ENCODE measurements at regions not wholly inside any gene's neighbourhood (a gene's known extent, or its start where the extent isn't known, plus 50 kb on each side); places are given as distances from the start of the nearest gene placed in this dataset.

DNA sequence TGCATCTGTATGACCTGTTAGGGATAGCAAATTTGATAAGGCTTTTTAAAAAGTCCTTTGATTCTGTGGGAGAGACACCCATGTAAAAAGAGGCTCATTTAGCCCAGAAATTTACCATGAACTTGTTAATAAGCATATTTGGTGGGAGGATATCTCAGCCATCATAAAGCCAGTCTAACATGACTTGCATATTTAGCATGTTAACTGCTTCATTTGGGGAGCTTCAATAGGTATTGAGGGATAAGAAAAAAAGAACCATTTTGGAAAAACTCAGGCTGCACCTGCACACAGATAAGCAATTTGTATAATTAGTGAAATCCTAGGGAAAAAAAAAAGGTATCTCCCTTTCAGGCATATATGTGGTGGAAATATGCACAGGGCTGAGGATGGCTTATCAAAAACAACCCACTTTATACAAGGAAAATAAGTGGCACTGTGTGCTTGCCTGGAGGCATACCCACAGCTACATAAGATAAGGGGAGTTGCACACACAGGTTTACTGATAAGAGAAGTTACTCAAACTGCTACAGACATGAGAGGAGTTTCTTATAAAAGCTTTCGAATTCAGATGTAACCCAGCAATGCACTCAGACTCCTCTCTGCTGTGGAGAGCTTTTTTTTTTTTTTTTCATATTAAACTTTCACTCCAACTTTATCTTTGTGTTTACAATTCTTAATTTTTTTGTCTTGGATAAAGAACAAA, 372.9 kb upstream of the RBMY1B start:
- Mint-ChIP-seq H3K4me1 (peaks cover 44% of the 10 kb centered on the region), H3K36me3 (ENCODE audit: low read depth) (peaks cover 12% of the 10 kb centered on the region), H3K9me3 (no peaks in the 10 kb centered on the region), H3K27ac (peak overlapping the region; percentile 90), H3K27me3 (no peaks in the 10 kb centered on the region), H3K4me3 (peak overlapping the region; percentile 79)
- POLR2A ChIA-PET, result no interaction called here
- CTCF ChIA-PET, result no interaction called here
- DNase-seq, result peak; percentile 6

DNA sequence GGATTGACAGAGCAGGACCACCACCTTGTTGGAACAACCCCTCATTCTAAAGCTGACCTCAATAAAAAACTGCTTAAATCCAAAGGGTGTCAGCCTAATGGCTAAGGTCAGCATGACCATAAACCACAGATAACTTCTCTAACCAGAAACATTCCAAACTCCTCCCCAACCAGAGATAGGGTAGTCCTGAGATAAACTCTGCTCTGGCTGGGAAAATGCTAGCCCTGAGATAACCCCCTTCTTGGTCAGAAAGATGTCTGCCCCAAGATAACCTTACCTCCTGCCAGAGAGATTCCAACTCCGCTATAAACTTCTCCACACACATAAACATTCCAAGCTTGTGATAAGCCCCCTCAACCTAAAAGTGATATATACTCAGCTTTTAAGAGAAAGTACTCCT, 364.8 kb upstream of the RBMY1B start:
- Mint-ChIP-seq H3K27me3 (no peaks in the 10 kb centered on the region), H3K36me3 (ENCODE audit: low read depth) (peaks cover 30% of the 10 kb centered on the region), H3K9me3 (no peaks in the 10 kb centered on the region), H3K4me1 (peaks cover 17% of the 10 kb centered on the region), H3K27ac (peak overlapping the region; percentile 25), H3K4me3 (no peak overlapping the region)
- ChIA-PET POLR2A (no interaction called here), CTCF (no interaction called here)
- no peak for DNase-seq

DNA sequence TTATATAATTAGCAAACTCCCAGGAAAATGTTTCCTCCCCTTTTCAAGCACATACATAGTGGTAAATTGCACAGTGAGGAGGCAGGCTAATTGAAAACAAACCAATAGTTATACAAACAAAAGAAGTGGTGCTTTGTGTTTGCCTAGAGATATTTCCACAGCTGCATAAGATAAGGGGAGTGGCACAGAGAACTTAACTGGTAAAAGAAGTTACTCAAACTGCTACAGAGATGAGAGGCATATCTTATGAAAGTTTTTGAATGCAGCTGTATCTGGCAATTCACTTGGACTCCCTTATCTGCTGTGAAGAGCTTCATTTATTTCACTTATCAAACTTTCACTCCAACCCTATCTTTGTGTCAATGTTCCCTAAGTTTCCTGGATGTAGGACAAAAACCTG, 361.2 kb upstream of the RBMY1B start:
- H3K36me3 Mint-ChIP-seq (ENCODE audit: low read depth), result peaks cover 56% of the 10 kb centered on the region
- H3K4me3 Mint-ChIP-seq, result no peak overlapping the region
- H3K27ac Mint-ChIP-seq, result no peak overlapping the region
- H3K27me3 Mint-ChIP-seq, result no peaks in the 10 kb centered on the region
- ChIA-PET POLR2A (no interaction called here), CTCF (no interaction called here)
- no peaks in the 10 kb centered on the region for H3K9me3 Mint-ChIP-seq
- DNase-seq, result no peak
- peaks cover 15% of the 10 kb centered on the region for H3K4me1 Mint-ChIP-seq

DNA sequence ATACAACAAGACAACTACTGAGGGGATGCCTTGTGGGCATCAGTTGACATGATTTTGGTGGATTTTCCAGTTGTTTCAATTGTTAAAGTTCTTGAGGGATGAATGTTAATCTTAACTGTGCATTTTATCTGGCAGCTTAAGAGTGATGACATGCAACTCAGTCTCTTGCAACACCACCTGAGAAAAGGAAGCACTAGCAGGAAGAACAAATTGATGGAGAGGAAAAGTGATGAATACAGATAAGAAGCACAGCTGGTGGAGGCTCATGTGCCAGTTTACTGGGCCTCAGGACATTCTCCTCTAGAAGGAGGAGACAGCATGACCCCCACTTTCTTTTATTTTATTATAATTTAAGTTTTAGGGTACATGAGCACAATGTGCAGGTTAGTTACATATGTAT, 341.3 kb upstream of the RBMY1B start:
- DNase-seq, result no peak
- H3K4me3 Mint-ChIP-seq, result no peak overlapping the region
- H3K36me3 Mint-ChIP-seq (ENCODE audit: low read depth), result peaks cover 62% of the 10 kb centered on the region
- no peaks in the 10 kb centered on the region for H3K4me1 Mint-ChIP-seq
- CTCF ChIA-PET, result no interaction called here
- no peaks in the 10 kb centered on the region for H3K27me3 Mint-ChIP-seq
- POLR2A ChIA-PET, result no interaction called here
- no peak overlapping the region for H3K27ac Mint-ChIP-seq
- peaks cover 4% of the 10 kb centered on the region for H3K9me3 Mint-ChIP-seq

DNA sequence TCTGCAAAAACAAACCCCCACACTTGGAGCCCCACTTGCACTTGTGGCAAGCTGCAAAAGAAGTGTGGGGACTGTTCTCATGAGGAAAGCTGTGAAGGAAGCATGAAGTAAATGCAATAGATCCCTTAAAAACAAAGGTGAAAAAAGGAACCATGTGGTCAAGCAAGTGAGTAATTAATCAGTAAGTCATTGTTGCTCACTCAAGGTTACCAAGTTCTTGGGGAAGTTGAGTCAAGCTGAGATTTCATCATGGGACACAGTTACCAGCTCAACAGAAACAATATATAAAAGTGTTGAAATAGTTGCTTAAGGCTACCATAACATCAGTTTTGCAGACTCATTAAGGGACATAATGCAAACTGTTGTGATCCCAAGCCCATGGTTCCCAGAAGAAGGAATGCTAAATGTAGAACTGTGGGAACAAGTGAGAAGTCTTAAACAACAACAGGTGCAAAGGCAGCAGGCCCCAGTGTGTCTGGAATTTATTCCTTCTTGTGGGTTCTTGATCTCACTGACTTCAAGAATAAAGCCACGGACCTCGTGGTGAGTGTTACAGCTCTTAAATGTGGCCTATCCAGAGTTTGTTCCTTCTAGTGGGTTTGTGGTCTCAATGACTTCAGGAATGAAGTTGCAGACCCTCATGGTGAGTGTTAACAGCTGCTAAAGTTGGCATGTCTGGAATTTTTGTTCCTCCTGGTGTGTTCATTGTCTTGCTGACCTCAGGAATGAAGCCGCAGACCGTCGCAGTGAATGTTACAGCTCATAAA, 336.3 kb upstream of the RBMY1B start:
- Mint-ChIP-seq H3K4me3 (no peak overlapping the region), H3K4me1 (peaks cover 13% of the 10 kb centered on the region), H3K9me3 (peaks cover 9% of the 10 kb centered on the region), H3K36me3 (ENCODE audit: low read depth) (peaks cover 48% of the 10 kb centered on the region), H3K27ac (no peak overlapping the region), H3K27me3 (no peaks in the 10 kb centered on the region)
- no peak for DNase-seq
- POLR2A ChIA-PET, result no interaction called here
- CTCF ChIA-PET, result no interaction called here

DNA sequence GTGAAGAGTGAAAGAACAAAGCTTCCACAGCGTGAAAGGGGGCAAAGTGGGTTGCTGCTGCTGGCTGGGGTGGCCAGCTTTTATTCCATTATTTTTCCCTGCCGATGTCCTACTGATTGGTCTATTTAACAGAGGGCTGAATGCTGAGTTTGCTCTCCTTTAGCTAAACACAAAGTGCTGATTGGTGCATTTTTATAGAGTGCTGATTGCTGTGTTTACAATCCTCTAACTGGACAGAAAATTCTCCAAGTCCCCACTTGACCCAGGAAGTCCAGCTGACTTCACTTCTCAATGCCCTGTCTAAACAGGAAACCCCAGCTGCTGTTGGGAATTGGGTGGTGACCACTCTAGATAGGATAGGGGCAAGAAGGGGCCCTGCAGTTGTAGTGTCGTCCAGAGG, 335.6 kb upstream of the RBMY1B start:
- no peak overlapping the region for H3K27ac Mint-ChIP-seq
- no peaks in the 10 kb centered on the region for H3K27me3 Mint-ChIP-seq
- no peak overlapping the region for H3K4me3 Mint-ChIP-seq
- ChIA-PET CTCF (no interaction called here), POLR2A (no interaction called here)
- DNase-seq, result no peak
- H3K9me3 Mint-ChIP-seq, result peaks cover 9% of the 10 kb centered on the region
- peaks cover 15% of the 10 kb centered on the region for H3K4me1 Mint-ChIP-seq
- peaks cover 48% of the 10 kb centered on the region for H3K36me3 Mint-ChIP-seq (ENCODE audit: low read depth)

DNA sequence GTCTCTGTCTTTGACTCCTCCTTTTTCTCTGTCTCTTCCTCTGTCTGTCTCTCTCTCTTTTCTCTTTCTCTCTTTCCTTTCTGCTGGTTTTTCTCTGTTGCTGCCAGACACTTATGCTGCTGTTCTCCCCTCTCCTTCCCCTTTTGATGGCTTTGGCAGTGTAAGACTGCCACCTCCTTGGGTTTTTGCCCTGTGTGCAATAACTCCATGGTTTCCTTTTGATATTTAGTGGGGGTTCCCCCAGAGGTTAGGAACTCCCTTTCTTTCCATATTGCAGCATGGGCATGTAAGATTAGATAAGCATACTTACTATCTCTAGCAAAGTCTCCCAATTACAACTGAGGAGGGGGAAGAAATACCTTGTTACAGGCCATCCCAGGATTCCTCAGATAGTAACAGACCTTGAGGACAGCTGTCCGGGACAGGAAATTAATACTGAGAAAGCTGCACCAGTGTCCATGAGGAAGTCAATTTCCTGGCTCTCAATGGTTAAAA, 333.8 kb upstream of the RBMY1B start:
- peaks cover 31% of the 10 kb centered on the region for H3K36me3 Mint-ChIP-seq (ENCODE audit: low read depth)
- H3K9me3 Mint-ChIP-seq, result peaks cover 9% of the 10 kb centered on the region
- H3K27me3 Mint-ChIP-seq, result no peaks in the 10 kb centered on the region
- CTCF ChIA-PET, result no interaction called here
- no peak for DNase-seq
- H3K27ac Mint-ChIP-seq, result no peak overlapping the region
- POLR2A ChIA-PET, result no interaction called here
- peaks cover 22% of the 10 kb centered on the region for H3K4me1 Mint-ChIP-seq
- H3K4me3 Mint-ChIP-seq, result no peak overlapping the region

DNA sequence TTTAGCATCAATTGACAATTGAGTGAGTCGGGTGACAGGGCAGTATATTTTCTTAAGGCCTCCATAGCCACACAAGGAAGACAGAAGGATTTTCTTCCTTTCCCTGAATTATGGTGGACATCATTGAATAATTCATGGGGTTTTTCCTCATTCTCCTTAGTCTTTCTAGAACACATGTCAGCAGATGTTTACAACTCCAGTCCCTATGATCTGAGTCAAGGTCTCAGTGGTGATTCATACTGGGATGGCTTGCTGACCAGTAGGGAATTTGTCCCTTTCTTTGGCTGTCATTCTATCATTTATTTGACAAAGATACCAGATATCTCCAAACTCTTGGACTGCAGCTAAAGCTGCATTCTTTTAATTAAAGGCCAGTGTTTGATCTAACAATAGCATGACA, 332.9 kb upstream of the RBMY1B start:
- H3K27ac Mint-ChIP-seq, result no peak overlapping the region

DNA sequence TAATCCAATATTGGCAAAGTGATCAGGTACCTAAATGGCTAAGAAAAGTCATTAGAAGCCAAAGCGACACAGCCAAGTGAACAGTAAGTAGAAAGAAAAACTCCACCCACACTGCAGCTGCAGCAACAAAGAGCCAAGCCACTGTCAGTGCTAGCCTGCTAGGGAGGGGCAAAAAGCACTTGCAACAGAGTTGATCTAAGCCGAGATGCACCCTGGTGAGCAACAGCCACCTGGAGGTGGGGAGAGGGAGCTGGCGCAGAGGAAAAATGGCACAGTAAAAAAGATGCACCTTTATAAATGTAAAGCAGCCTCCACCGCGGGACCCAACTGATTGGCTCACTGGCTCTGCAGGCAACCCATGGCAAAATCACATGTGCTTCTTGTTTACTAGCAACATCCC, 330.2 kb upstream of the RBMY1B start:
- peak; percentile 72 for DNase-seq
- ChIA-PET POLR2A (interaction anchor here (0.9 kb wide), 1 partner anchor 69 kb away, joined by 3 read pairs; no protein-coding TSS in a partner anchor), CTCF (no interaction called here)
- peaks cover 24% of the 10 kb centered on the region for H3K4me1 Mint-ChIP-seq
- H3K27me3 Mint-ChIP-seq, result no peaks in the 10 kb centered on the region
- H3K4me3 Mint-ChIP-seq, result no peak overlapping the region
- peak overlapping the region; percentile 83 for H3K27ac Mint-ChIP-seq
- peaks cover 9% of the 10 kb centered on the region for H3K9me3 Mint-ChIP-seq
- peaks cover 15% of the 10 kb centered on the region for H3K36me3 Mint-ChIP-seq (ENCODE audit: low read depth)

More for the DNA sequence above, 332.9 kb upstream of the RBMY1B start:
- Mint-ChIP-seq H3K27me3 (no peaks in the 10 kb centered on the region), H3K4me1 (peaks cover 22% of the 10 kb centered on the region), H3K9me3 (peaks cover 9% of the 10 kb centered on the region), H3K36me3 (ENCODE audit: low read depth) (peaks cover 26% of the 10 kb centered on the region), H3K4me3 (no peak overlapping the region)
- CTCF ChIA-PET, result no interaction called here
- DNase-seq, result no peak
- POLR2A ChIA-PET, result no interaction called here

DNA sequence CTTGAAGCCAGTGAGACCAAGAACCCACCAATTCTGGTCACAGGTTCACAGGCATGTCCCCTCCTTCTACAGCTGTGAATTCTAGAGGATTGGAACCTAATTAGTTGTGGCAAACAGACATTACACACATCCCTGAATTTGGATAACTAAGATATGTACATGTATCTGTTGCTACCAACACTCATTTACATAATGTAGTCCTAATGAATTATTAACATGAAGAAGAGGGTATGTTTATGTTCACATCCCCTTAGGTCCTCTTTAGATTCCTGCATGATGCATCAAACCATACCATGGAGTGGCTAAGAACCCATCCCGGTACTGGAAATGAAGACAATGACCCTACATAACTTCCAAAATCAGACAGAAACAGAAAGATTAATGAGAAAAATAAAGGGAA, 326.9 kb upstream of the RBMY1B start:
- no peaks in the 10 kb centered on the region for H3K9me3 Mint-ChIP-seq
- H3K4me1 Mint-ChIP-seq, result peaks cover 17% of the 10 kb centered on the region
- no peak overlapping the region for H3K27ac Mint-ChIP-seq
- ChIA-PET CTCF (no interaction called here), POLR2A (no interaction called here)
- H3K36me3 Mint-ChIP-seq (ENCODE audit: low read depth), result peaks cover 3% of the 10 kb centered on the region
- H3K27me3 Mint-ChIP-seq, result no peaks in the 10 kb centered on the region
- no peak for DNase-seq
- H3K4me3 Mint-ChIP-seq, result no peak overlapping the region

DNA sequence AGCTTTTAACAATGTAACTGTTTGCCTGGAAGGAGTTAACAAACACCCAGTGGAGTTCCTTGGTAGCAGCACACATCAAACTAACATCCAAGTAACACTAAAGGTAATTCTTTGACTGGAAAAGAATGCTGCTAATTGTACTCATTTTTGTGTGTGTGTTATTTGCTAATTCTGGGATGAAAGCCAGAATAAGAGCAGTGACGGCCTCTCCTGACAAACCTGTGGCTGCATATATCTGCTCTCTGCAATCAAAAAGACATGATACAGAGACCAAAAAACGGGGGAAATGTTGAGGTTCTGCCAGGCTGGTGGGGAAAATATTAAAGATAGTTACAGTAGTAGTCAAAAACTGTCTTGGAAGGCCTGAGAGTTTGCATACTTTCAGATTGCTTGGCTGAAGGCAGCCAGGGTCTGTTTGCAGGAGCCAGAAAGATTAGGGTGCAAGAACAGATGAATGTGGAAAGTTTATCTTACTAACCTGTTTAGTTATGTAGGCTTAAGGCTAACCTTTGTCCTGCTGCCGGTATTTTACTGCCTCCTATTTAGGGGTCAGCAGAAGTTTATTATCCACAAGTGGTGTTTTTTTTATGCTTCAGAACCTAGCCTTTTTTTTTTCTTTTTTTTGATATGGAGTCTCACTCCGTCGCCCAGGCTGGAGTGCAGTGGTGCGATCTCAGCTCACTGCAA, 325.6 kb upstream of the RBMY1B start:
- Mint-ChIP-seq H3K4me3 (no peak overlapping the region), H3K4me1 (peaks cover 9% of the 10 kb centered on the region), H3K9me3 (no peaks in the 10 kb centered on the region), H3K27me3 (no peaks in the 10 kb centered on the region), H3K36me3 (ENCODE audit: low read depth) (peaks cover 3% of the 10 kb centered on the region), H3K27ac (no peak overlapping the region)
- ChIA-PET CTCF (no interaction called here), POLR2A (no interaction called here)
- DNase-seq, result no peak

DNA sequence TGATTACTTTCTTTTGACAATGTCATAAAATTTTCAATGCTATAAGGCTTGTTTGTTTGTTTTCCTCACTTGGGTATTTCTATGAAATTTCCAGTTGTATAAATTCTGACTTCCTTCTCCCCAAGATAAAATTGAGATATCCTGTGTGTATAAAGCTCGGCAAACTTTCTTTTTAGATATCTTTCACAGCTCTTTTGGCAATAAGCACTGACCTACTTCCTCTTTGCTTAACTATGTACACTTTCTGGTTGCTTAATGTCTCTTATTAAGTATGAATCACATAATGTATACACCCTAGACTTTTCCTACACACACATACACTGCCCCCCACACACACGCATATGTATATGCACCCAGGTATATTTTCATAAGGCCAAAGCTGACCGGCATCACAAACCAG, 318.4 kb upstream of the RBMY1B start:
- no peak for DNase-seq
- Mint-ChIP-seq H3K36me3 (ENCODE audit: low read depth) (peaks cover 30% of the 10 kb centered on the region), H3K4me1 (peaks cover 7% of the 10 kb centered on the region), H3K27ac (no peak overlapping the region), H3K4me3 (no peak overlapping the region), H3K27me3 (no peaks in the 10 kb centered on the region), H3K9me3 (peaks cover 5% of the 10 kb centered on the region)
- ChIA-PET POLR2A (no interaction called here), CTCF (no interaction called here)

DNA sequence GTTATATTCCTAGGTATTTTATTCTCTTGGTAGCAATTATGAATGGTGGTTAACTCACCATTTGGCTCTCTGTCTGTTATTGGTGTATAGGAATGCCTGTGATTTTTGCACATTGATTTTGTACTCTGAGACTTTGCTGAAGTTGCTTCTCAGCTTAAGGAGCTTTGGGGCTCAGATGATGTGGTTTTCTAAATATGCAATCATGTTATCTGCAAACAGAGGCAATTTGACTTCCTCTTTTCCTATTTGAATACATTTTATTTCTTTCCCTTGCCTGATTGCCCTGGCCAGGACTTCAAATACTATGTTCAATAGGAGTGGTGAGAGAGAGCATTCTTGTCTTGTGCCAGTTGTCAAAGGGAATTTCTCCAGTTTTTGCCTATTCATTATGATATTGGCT, 310.9 kb upstream of the RBMY1B start:
- ChIA-PET CTCF (no interaction called here), POLR2A (no interaction called here)
- H3K36me3 Mint-ChIP-seq (ENCODE audit: low read depth), result peaks cover 20% of the 10 kb centered on the region
- peaks cover 4% of the 10 kb centered on the region for H3K9me3 Mint-ChIP-seq
- H3K27me3 Mint-ChIP-seq, result no peaks in the 10 kb centered on the region
- no peak overlapping the region for H3K27ac Mint-ChIP-seq
- DNase-seq, result no peak
- H3K4me1 Mint-ChIP-seq, result peaks cover 4% of the 10 kb centered on the region
- no peak overlapping the region for H3K4me3 Mint-ChIP-seq

Data from activated CD4-positive, alpha-beta T cell treated with anti-CD3 and anti-CD28 coated beads, Interleukin-2, amount 10 ng/mL, durations not matched to agents 7 days and 5 days (primary cell).